ENCODE measurements at regions not wholly inside any gene's neighbourhood (a gene's known extent, or its start where the extent isn't known, plus 50 kb on each side); places are given as distances from the start of the nearest gene placed in this dataset.

GRCh38 chr14:55847766-55848165 lies 267.8 kb downstream of the KTN1 start:
- DNase-seq (ENCODE audit: low spot score): no peak
- no peak for TF ChIP-seq CTCF (IDR thresholded peaks at IDR 0.05; ENCODE audit: extremely low read depth, missing control alignments)

- no peak for DNase-seq (ENCODE audit: low spot score)
- no peak for TF ChIP-seq CTCF (IDR thresholded peaks at IDR 0.05; ENCODE audit: extremely low read depth, missing control alignments)
Measured at GRCh38 chr14:55848964-55849363, 269.0 kb downstream of the KTN1 start.

GRCh38 chr14:55849833-55850232 lies 268.4 kb upstream of the PELI2 start:
- no peak for DNase-seq (ENCODE audit: low spot score)
- no peak for TF ChIP-seq CTCF (IDR thresholded peaks at IDR 0.05; ENCODE audit: extremely low read depth, missing control alignments)

GRCh38 chr14:55850825-55851241 lies 267.4 kb upstream of the PELI2 start:
- TF ChIP-seq CTCF (IDR thresholded peaks at IDR 0.05; ENCODE audit: extremely low read depth, missing control alignments): no peak
- DNase-seq (ENCODE audit: low spot score): no peak

GRCh38 chr14:55851301-55851700 lies 266.9 kb upstream of the PELI2 start:
- no peak for TF ChIP-seq CTCF (IDR thresholded peaks at IDR 0.05; ENCODE audit: extremely low read depth, missing control alignments)
- no peak for DNase-seq (ENCODE audit: low spot score)

GRCh38 chr14:55851961-55852360 lies 266.2 kb upstream of the PELI2 start:
- no peak for TF ChIP-seq CTCF (IDR thresholded peaks at IDR 0.05; ENCODE audit: extremely low read depth, missing control alignments)
- no peak for DNase-seq (ENCODE audit: low spot score)

GRCh38 chr14:55855751-55856150 lies 262.5 kb upstream of the PELI2 start:
- no peak for TF ChIP-seq CTCF (IDR thresholded peaks at IDR 0.05; ENCODE audit: extremely low read depth, missing control alignments)

More at GRCh38 chr14:55855751-55856150, 262.5 kb upstream of the PELI2 start:
- DNase-seq (ENCODE audit: low spot score): no peak
